C4-2B (cell line): ENCODE measurements at regions not wholly inside any gene's neighbourhood (a gene's known extent, or its start where the extent isn't known, plus 50 kb on each side); places are given as distances from the start of the nearest gene placed in this dataset.

Source experiments
- H3K27ac ChIP-seq: fragments of 450-650 bp; 2 replicates; pipeline ENCODE4 v1.5.1; 2017
- ZFX ChIP-seq: fragments of 450-650 bp; IDR thresholded peaks from 2 replicates; pipeline ENCODE4 v1.6.1; 2017
- TF ChIP-seq, protein P1 (sequence below): fragments of 450-650 bp; conservative IDR thresholded peaks from 2 replicates; pipeline ENCODE4 v1.5.1; 2017; ENCODE audit warnings: mild to moderate bottlenecking

DNA sequence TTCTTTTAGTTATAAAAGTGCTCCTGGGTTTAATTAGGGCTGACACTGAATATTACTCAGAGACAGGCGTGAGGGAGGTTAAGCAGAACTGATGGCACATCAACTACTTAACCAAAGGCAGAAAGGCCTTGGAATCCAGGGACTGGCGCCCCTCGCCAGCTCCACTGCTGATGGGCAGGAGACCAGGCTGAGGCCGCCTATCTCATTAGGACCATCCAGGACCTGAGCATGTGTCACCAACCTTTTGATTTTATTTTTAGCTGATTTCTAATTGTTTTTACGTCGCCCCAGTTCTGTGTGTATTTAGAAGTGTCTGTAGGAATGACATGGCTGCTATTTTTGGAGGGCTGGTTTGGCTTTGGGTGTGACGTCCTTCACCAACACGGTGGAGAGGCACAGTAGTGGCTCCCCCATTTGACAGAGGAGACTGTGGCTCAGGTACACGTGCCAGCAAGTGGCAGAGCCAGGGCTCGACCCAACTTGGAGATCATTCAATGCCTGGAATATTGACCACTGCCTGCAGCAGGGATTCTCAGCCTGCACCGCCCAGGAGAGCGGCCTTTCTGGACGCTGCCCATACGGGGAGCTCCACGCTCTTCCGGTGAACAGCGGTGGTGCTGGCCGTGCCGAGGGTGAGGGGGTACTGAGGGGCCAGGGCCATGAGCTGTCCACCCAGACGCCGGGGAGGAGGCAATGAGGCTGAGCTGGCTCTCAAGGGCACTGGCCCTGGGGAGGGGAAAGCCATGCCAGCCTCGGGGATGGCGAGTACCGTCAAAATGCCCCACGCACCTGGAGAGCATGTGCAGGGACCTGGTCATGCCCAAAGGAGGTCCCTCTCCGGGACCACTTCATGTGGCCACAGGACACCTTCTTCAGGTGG lies 205.7 kb downstream of the ASB1 start:
- TF ChIP-seq, protein P1, sequence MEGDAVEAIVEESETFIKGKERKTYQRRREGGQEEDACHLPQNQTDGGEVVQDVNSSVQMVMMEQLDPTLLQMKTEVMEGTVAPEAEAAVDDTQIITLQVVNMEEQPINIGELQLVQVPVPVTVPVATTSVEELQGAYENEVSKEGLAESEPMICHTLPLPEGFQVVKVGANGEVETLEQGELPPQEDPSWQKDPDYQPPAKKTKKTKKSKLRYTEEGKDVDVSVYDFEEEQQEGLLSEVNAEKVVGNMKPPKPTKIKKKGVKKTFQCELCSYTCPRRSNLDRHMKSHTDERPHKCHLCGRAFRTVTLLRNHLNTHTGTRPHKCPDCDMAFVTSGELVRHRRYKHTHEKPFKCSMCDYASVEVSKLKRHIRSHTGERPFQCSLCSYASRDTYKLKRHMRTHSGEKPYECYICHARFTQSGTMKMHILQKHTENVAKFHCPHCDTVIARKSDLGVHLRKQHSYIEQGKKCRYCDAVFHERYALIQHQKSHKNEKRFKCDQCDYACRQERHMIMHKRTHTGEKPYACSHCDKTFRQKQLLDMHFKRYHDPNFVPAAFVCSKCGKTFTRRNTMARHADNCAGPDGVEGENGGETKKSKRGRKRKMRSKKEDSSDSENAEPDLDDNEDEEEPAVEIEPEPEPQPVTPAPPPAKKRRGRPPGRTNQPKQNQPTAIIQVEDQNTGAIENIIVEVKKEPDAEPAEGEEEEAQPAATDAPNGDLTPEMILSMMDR: no peak
- no peak for TF ChIP-seq ZFX
- H3K27ac ChIP-seq: no peak overlapping the region

DNA sequence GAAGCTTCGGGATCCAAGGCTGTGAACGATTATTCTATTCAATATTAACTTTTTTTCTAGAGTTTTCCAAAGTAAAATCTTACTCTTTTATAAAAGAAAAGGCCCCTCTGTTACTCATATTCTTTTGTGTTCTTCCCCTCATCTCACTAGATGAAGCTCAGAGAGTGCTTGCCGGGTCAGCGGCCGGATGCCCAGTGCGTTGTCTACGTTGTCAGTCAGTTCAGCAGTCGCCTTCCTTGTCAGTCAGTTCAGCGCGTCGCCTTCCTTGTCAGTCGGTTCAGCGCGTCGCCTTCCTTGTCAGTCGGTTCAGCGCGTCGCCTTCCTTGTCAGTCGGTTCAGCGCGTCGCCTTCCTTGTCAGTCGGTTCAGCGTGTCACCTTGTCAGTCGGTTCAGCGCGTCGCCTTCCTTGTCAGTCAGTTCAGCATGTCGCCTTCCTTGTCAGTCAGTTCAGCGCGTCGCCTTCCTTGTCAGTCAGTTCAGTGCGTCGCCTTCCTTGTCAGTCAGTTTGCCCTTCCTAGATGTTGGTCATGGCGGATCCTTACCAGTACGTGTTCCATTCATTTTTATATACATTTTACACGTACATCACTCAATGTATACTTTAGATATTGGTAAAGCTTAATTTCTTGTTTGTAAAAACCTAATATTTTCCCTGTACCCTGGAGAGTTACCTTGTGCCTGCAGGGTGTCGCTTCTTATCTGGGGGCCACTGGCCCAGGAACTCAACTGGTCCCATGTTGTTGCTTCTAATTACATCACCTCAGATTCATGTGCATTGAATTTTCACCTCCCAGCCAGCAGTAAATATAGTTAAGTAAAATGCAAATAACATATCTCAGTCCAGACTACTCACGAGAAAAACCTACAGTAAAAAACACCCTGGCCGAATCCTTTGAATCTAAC lies 206.9 kb downstream of the ASB1 start:
- TF ChIP-seq ZFX: no peak
- TF ChIP-seq, protein P1: no peak
- no peak overlapping the region for H3K27ac ChIP-seq

DNA sequence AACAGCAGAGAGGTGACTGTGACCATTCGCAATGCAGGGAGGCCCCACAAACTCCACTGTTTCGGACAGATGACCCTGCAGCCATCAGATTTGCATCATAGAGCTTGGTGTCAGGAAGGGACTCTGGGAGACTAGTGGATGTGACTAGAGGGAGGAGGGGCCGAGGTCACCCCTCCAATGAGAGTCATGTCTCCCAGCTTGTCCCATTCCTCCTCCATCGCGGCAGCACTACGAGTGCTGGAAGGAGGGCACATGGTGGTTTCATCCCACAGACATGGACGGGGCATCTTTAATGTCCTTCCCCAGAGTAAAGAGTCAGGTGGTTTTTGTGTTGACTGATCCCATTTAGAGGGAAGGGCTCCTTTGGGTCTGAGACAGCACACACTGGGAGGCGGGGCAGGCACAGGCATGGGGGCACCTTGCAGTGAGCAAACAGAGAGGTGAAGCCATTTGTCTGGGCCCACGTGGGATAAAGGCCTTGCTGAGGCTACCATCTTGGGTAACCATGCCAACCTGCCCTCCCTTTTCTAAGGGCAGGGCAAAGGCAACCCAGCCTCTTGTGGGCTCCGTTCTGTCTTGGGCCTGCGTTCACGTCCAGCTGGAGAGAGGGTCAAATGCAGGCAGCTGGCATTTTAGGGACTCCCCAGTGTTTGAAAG lies 208.1 kb downstream of the ASB1 start:
- H3K27ac ChIP-seq: no peak overlapping the region
- TF ChIP-seq, protein P1: no peak
- no peak for TF ChIP-seq ZFX

- no peak overlapping the region for H3K27ac ChIP-seq
- TF ChIP-seq, protein P1: no peak
- no peak for TF ChIP-seq ZFX
Measured at GRCh38 chr2:238635647-238636051, 208.9 kb downstream of the ASB1 start.

DNA sequence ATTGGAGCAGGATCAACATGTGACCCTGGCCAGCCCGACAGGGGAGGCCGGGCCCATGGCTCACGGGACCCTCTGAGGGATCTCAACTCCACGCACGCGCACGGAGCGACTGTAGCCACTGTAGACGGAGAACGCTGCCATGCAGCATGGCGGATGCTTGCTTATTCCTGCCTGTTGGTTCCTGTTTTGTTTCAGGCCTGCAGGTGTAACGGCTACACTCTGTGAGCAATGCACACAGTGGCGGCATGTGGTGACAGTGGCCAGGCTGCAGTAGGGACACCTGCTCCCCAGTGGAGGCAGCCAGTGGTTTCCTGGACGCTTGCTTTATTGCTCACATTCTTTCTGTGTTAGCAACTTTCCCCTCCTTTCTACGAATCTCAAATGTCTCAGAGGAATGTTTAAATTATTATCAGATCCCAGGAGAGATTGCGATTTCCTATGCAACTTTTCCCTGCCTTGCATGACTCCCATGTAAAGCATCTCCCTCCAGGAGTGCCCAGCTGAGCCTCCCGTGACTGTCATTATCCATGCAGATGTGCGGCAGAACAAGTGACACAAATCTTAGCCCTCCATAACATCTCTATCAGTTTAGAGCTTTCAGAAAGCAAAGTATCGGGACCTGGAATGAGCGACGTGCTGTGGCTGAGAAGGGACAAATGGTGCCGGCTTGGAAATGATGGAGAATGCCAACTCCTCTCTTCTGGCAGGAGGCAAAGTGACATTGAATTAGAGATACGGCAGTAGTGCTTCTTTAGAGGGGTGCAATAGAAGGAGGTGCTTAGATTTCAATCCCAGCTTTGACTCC lies 209.7 kb downstream of the ASB1 start:
- H3K27ac ChIP-seq: no peak overlapping the region
- TF ChIP-seq, protein P1: no peak
- TF ChIP-seq ZFX: no peak

- no peak overlapping the region for H3K27ac ChIP-seq
- TF ChIP-seq, protein P1: no peak
Measured at GRCh38 chr2:238638100-238638981, 209.5 kb upstream of the TWIST2 start.
